ENCODE measurements at regions not wholly inside any gene's neighbourhood (a gene's known extent, or its start where the extent isn't known, plus 50 kb on each side); places are given as distances from the start of the nearest gene placed in this dataset.

GRCh38 chr5:19401032-19401431 lies 587.0 kb downstream of the CDH18 start:
- Histone ChIP-seq H3K4me3 (replicated peaks in 1 of 4; ENCODE audit: control extremely low read depth in 1 of 4, insufficient read depth in 1 of 4, low read depth in 3 of 4, low read length in 4 of 4) (no peak overlapping the region), H3K4me1 (ENCODE audit: control insufficient read depth, extremely low read depth, insufficient read depth, low read length) (no peaks in the 10 kb centered on the region), H3K79me2 (ENCODE audit: control insufficient read depth, insufficient read depth, low read length) (no peaks in the 10 kb centered on the region), H2AFZ (ENCODE audit: low read length) (no peak overlapping the region), H3K27ac (ENCODE audit: insufficient read depth, low read length) (no peak overlapping the region), H4K20me1 (ENCODE audit: control insufficient read depth, extremely low read depth, insufficient read depth, low read length) (no peaks in the 10 kb centered on the region), H3K4me2 (ENCODE audit: extremely low read depth, insufficient read depth, low read length) (no peak overlapping the region), H3K27me3 (ENCODE audit: control insufficient read depth, insufficient read depth, low read length) (no peaks in the 10 kb centered on the region), H3K9me3 (ENCODE audit: control insufficient read depth, insufficient read depth, low read depth, low read length) (no peaks in the 10 kb centered on the region), H3K36me3 (ENCODE audit: control insufficient read depth, insufficient read depth, low read length) (no peaks in the 10 kb centered on the region), H3K9ac (ENCODE audit: insufficient read depth, low read length) (no peak overlapping the region)
- DNase-seq (ENCODE audit: low read depth in 2 of 2): no peak
- TF ChIP-seq, protein P1, sequence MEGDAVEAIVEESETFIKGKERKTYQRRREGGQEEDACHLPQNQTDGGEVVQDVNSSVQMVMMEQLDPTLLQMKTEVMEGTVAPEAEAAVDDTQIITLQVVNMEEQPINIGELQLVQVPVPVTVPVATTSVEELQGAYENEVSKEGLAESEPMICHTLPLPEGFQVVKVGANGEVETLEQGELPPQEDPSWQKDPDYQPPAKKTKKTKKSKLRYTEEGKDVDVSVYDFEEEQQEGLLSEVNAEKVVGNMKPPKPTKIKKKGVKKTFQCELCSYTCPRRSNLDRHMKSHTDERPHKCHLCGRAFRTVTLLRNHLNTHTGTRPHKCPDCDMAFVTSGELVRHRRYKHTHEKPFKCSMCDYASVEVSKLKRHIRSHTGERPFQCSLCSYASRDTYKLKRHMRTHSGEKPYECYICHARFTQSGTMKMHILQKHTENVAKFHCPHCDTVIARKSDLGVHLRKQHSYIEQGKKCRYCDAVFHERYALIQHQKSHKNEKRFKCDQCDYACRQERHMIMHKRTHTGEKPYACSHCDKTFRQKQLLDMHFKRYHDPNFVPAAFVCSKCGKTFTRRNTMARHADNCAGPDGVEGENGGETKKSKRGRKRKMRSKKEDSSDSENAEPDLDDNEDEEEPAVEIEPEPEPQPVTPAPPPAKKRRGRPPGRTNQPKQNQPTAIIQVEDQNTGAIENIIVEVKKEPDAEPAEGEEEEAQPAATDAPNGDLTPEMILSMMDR (conservative IDR thresholded peaks at IDR 0.05 in 1 of 2, IDR thresholded peaks at IDR 0.05 in 1 of 2; ENCODE audit: low read depth in 1 of 2, low read length in 2 of 2): no peak
- TF ChIP-seq EZH2 (IDR thresholded peaks at IDR 0.05; ENCODE audit: low read length, missing control alignments): no peak

- H4K20me1 ChIP-seq (ENCODE audit: control insufficient read depth, extremely low read depth, insufficient read depth, low read length): no peaks in the 10 kb centered on the region
- no peak overlapping the region for H2AFZ ChIP-seq (ENCODE audit: low read length)
- no peaks in the 10 kb centered on the region for H3K9me3 ChIP-seq (ENCODE audit: control insufficient read depth, insufficient read depth, low read depth, low read length)
- H3K9ac ChIP-seq (ENCODE audit: insufficient read depth, low read length): no peak overlapping the region
- H3K36me3 ChIP-seq (ENCODE audit: control insufficient read depth, insufficient read depth, low read length): no peaks in the 10 kb centered on the region
- no peaks in the 10 kb centered on the region for H3K4me1 ChIP-seq (ENCODE audit: control insufficient read depth, extremely low read depth, insufficient read depth, low read length)
- no peaks in the 10 kb centered on the region for H3K27me3 ChIP-seq (ENCODE audit: control insufficient read depth, insufficient read depth, low read length)
- H3K4me3 ChIP-seq (replicated peaks in 1 of 4; ENCODE audit: control extremely low read depth in 1 of 4, insufficient read depth in 1 of 4, low read depth in 3 of 4, low read length in 4 of 4): no peak overlapping the region
- no peak overlapping the region for H3K27ac ChIP-seq (ENCODE audit: insufficient read depth, low read length)
- no peak overlapping the region for H3K4me2 ChIP-seq (ENCODE audit: extremely low read depth, insufficient read depth, low read length)
- DNase-seq (ENCODE audit: low read depth in 2 of 2): no peak
- H3K79me2 ChIP-seq (ENCODE audit: control insufficient read depth, insufficient read depth, low read length): no peaks in the 10 kb centered on the region
- TF ChIP-seq, protein P1 (conservative IDR thresholded peaks at IDR 0.05 in 1 of 2, IDR thresholded peaks at IDR 0.05 in 1 of 2; ENCODE audit: low read depth in 1 of 2, low read length in 2 of 2): no peak
These were observed 581.2 kb downstream of the CDH18 start for GRCh38 chr5:19406576-19407365.

DNA sequence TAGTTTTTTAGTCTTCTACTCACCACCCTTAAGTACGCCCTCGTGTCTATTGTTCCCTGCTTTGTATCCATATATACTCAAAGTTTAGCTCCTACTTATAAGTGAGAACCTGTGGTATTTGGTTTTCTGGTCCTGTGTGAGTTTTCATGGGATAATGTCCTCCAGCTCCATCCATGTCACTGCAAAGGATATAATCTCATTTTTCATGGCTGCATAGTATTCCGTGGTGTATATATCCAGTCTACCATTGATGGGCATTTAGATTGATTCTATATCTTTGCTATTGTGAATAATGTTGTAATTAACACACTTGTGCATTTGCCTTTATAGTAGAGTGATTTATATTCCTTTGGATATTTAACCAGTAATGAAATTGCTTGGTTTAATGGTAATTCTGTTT lies 579.9 kb downstream of the CDH18 start:
- Histone ChIP-seq H3K4me2 (ENCODE audit: extremely low read depth, insufficient read depth, low read length) (no peak overlapping the region), H3K36me3 (ENCODE audit: control insufficient read depth, insufficient read depth, low read length) (no peaks in the 10 kb centered on the region), H3K4me1 (ENCODE audit: control insufficient read depth, extremely low read depth, insufficient read depth, low read length) (no peaks in the 10 kb centered on the region), H3K27me3 (ENCODE audit: control insufficient read depth, insufficient read depth, low read length) (no peaks in the 10 kb centered on the region), H3K9me3 (ENCODE audit: control insufficient read depth, insufficient read depth, low read depth, low read length) (no peaks in the 10 kb centered on the region), H4K20me1 (ENCODE audit: control insufficient read depth, extremely low read depth, insufficient read depth, low read length) (no peaks in the 10 kb centered on the region), H2AFZ (ENCODE audit: low read length) (no peak overlapping the region), H3K4me3 (replicated peaks in 1 of 4; ENCODE audit: control extremely low read depth in 1 of 4, insufficient read depth in 1 of 4, low read depth in 3 of 4, low read length in 4 of 4) (no peak overlapping the region), H3K79me2 (ENCODE audit: control insufficient read depth, insufficient read depth, low read length) (no peaks in the 10 kb centered on the region), H3K27ac (ENCODE audit: insufficient read depth, low read length) (no peak overlapping the region), H3K9ac (ENCODE audit: insufficient read depth, low read length) (no peak overlapping the region)
- no peak for DNase-seq (ENCODE audit: low read depth in 2 of 2)
- TF ChIP-seq, protein P1 (conservative IDR thresholded peaks at IDR 0.05 in 1 of 2, IDR thresholded peaks at IDR 0.05 in 1 of 2; ENCODE audit: low read depth in 1 of 2, low read length in 2 of 2): no peak
- no peak for TF ChIP-seq EZH2 (IDR thresholded peaks at IDR 0.05; ENCODE audit: low read length, missing control alignments)
